K562 (cell line): ENCODE measurements at regions not wholly inside any gene's neighbourhood (a gene's known extent, or its start where the extent isn't known, plus 50 kb on each side); places are given as distances from the start of the nearest gene placed in this dataset.

Experiments used
- GTF2A2 ChIP-seq: IDR thresholded peaks from 2 replicates; pipeline ENCODE4 v1.6.1; 2016; ENCODE audit warnings: mild to moderate bottlenecking, missing genetic modification characterization, missing compliant biosample characterization
- PRDM10 ChIP-seq: fragments of 450-650 bp; IDR thresholded peaks from 2 replicates; pipeline ENCODE4 v1.6.1; 2018; ENCODE audit not compliant: partially characterized antibody
- ZNF639 ChIP-seq, 2 experiments: fragments of 200-800 bp in 1 of 2; sonication (Bioruptor generic) in 1 of 2; sonication (generic) in 1 of 2; formaldehyde crosslinking in 1 of 2; IDR thresholded peaks in 1 of 2; conservative IDR thresholded peaks in 1 of 2; 2 replicates each; pipeline versions ENCODE4 v1.5.0 to v1.6.1; 2016 to 2020; ENCODE audit warnings: missing compliant biosample characterization in 1 of 2, missing genetic modification characterization in 1 of 2, missing genetic modification reagents in 1 of 2

- peak in 1 of 2 experiments; percentile 59; a peak in 1 of 4 replicates for TF ChIP-seq ZNF639 (CRISPR knock-in tag; conservative IDR thresholded peaks at IDR 0.05 in 1 of 2, IDR thresholded peaks at IDR 0.05 in 1 of 2)
- TF ChIP-seq PRDM10 = peak; percentile 91
- peak; percentile 55 for TF ChIP-seq GTF2A2 (tag)
Observed at GRCh38 chr7:121519548-121520521, 123.7 kb upstream of the FAM3C start (continued).
